Activated CD8-positive, alpha-beta memory T cell treated with anti-CD3 and anti-CD28 coated beads for 1 hour (primary cell): ENCODE measurements at regions not wholly inside any gene's neighbourhood (a gene's known extent, or its start where the extent isn't known, plus 50 kb on each side); places are given as distances from the start of the nearest gene placed in this dataset.

Experiments
- DNase-seq, 2 donors: peaks; one replicate each; pipeline ENCODE4 v3.0.0-alpha.2; 2020; ENCODE audit warnings: low read depth in 1 of 2; ENCODE audit errors: extremely low read depth in 1 of 2

DNA sequence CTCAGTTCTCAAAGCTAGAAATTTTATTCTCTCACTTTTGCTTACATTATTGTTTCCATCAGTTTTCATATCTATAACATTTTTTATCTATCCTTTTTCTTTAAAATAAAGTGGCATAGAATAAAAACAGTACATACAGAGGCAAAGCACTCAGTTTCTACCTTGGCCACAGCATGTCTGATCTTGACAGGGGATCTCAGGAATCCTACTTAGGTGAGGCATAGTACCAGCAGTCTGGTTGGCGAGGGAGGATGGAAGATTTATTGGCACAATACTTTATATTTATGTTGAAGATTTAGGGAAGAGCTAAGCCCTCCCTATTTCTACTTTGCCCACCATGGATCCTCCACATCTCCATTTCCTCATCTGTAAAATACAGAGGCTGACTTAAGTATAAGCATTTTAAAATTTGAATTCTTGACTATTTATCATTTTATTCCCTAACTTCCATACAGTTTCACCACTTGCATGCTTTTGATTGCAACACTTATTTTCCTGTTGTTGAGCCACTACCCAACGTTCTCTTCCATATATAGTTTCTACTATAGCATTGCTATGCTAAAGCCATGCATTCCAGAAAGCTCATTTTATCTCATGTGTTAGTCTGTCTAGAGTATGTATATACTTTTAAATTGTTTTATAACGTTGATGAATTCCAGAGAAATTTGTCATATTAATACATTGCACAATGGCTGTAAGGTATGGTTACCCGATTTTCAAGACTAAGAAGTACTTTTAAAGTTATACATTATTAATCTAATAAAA is 506.7 kb downstream of the KCTD12 start:
- no peak for DNase-seq

- no peak for DNase-seq
These were observed 507.4 kb downstream of the KCTD12 start for GRCh38 chr13:76378767-76379166.

- no peak for DNase-seq
These were observed 522.4 kb downstream of the KCTD12 start for GRCh38 chr13:76363682-76364289.

- no peak for DNase-seq
These were observed 524.3 kb downstream of the KCTD12 start for GRCh38 chr13:76361868-76362267.

DNA sequence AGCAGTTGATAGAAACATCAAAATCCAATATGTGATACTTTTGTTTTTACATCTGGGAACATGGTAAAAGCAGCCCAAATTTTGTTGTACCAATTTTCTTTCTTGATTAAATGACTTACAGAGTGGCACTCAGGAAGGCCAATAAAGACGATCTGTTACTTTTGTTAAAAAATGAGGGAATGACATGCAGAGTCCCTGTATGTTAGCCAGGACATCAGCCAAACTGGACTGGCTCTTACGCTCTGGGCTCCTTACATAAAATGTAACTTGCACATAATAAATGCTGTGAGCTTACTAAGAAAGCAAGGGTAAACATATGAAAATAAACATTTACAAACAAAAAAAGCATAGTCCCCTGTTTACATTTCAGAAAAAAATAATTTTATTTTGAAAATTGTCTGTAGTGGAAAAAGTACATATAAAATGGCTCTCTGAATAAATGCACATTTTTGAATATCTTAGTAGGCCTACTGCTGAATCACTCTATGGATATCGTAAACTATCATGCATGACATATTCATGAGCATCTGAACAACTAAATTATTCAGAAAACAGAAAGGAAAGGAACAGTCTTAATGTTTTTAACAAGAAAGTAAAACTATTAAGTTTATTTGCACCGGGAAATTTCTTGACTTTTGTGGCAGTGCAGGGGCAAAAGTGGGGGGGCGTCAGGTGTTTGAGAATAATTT is 534.5 kb downstream of the KCTD12 start:
- DNase-seq, result no peak

- DNase-seq, result no peak
These were observed 535.8 kb downstream of the KCTD12 start for GRCh38 chr13:76350399-76350798.

DNA sequence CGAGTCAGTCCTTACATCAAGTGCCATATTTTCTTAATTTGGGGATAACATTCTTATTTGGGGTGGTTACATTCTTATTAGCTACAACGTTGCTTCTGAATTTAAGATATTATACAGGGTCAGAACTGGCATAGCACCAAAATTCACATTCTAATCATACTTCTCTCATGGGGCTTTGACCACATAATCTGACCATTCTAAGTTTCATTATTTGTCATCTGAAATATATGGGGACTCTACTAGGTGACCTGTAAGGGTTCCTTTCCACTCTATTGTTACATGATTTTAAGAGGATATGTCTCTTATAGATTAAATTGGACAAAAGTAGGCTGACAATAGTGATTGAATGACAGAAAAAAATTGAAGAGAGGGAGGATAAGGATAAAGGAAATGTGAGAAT is 536.5 kb downstream of the KCTD12 start:
- DNase-seq, result no peak

DNA sequence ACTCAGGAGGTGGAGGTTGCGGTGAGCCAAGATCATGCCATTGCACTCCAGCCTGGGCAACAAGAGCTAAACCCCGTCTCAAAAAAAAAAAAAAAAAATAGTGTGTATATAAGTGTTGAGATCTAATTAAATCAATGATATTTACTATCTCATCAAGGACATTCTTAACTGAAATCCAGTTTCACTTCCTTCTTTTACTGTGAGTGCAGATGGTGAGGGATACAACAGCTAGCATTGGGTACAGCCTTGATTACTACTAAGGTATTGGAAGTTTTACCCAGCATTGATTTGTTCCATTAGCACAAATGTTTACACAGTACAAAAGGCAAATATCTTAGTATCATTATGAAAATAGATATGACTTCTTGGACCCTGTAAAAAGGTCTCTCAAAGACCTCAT is 546.6 kb downstream of the KCTD12 start:
- DNase-seq, result no peak

DNA sequence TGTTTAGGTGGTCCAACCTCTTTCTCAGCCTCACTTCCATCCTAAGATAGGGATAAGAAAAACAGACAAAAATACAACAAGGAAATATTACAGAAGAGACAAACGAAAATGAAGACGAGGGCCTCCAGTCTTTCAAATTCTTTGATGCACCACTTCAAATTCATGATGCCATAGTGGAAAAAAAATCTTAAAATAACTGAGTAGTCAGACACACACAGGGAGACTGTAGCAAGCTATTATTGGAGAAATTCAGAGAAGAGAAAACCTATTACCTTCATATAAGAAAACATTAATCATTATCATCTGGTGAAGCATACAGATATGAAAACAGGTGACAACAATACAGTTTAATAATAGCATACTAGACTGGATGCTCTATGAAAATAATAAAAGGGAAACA is 548.2 kb downstream of the KCTD12 start:
- no peak for DNase-seq

- no peak for DNase-seq
These were observed 549.0 kb downstream of the KCTD12 start for GRCh38 chr13:76336889-76337844.

GRCh38 chr13:76335463-76335862 is 550.7 kb downstream of the KCTD12 start:
- no peak for DNase-seq

DNA sequence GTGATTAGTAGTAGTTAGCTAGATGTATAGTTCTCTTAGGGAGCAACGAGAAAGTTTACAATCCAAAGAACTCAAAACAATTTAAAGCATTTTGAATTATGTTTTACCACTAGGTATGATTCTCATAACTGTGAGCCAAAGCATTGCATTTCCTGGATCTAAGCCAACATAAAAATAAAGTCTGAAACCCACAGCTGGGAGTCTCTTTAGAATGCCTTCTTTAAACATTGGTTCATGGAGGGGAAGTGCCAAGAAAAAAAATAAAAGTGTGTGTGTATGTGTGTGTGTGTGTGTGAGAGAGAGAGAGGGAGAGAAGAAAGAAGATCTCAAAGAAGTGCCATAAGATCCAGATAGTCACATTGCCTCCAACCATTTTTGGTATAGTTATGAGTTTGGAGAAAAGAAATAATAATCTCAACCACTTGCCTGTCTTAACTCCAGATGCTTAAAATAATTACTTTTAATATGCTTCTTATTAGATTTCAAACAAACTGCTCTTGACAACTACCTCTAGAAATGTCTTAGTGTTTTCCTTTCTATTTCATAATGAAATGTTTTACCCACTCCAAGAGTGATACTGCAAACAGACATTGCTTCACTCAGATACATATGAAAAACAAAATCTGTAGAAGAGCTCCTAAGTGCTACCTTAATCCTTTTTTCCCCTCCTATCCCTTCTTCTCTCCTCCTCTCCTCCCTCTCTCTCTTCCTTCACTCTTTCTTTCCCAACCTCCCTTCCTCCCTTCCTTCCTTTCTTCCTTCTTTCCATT is 554.1 kb downstream of the KCTD12 start:
- no peak for DNase-seq

- DNase-seq, result no peak
These were observed 555.4 kb downstream of the KCTD12 start for GRCh38 chr13:76330761-76331160.

GRCh38 chr13:76329866-76330580 is 556.2 kb downstream of the KCTD12 start:
- DNase-seq, result no peak

- DNase-seq, result no peak
These were observed 557.2 kb downstream of the KCTD12 start for GRCh38 chr13:76329004-76329403.

DNA sequence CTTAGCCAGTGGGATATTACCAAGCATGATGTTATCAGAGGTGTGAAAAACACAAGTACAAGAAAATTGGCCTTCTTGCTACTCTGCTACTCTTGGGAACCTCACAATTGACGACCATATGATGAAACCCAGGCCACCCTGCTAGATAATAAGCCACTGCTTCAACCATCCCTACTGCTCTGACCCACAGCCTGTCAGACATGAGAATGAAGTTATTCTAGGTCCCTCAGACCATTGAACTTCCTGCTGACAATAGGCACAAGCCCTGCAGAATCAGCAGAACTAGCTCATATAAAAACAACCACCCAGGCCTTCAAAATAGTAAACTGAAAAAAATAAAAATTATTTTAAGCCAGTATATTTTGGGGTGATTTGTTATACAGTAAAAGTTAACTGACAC is 559.9 kb downstream of the KCTD12 start:
- DNase-seq, result no peak

GRCh38 chr13:76319921-76320320 is 566.3 kb downstream of the KCTD12 start:
- DNase-seq, result no peak

DNA sequence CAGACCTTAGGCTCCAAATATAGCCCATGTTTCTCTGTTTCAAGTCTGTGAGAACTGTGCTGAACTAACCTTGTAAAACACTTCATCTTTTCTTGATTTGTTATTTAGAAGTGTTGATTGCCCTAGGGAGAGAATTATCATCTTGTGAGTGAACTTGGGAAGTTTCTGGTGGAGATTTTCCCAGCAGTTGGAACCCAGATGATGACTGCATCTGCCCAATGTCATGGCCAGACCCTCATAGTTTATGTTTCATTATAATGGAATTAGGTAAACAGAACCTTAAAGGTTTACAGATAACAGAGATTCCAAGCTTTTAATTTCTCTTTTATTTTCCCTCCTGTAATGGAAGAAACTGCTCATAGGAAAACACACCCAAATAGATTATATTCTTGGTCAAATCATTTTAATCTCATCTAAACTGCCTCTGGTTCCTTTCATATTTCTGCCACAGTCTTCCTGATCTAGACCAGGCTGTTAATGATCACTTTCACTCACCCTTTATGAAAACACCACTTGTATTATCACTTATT is 569.1 kb downstream of the KCTD12 start:
- no peak for DNase-seq

DNA sequence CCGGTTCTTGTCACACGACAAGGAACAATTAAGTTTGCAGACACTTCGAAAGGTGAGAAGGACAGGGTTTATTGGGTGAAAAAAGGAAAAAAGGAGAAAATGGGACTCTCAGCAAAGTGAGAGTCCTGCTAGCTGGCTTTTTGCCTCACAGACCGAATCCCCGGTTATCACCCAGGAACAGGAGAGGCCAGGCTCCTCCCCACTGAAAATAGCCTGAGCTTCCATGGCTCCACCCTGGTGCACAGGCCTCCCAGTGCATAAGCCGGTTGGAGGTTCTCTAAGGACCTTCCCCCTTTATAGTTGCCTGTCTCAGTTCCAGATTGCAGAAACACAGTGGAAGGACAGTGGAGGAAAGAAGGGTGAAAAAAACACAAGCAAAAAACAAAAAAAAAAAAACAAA is 571.7 kb downstream of the KCTD12 start:
- DNase-seq, result no peak
